ENCODE measurements at regions not wholly inside any gene's neighbourhood (a gene's known extent, or its start where the extent isn't known, plus 50 kb on each side); places are given as distances from the start of the nearest gene placed in this dataset.

DNA sequence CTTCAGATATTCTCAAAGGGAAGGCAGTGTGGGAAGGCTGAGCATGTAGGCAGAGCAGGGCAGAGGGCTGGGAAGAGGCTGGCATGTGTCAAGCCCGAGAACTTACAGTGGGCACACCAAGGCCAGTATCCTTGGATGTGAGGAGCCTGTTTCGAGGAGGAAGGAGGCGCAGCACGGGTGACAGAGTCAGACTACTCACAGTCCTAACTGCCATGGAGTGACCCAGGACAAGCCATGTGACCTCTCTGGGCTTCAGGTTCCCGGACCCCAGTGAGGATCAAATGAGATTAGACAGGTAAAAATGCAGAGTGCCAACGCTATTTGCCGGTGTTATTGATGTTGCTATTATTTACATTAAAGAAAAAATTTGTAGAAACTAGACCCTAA lies 65.3 kb downstream of the NSMCE3 start:
- TF ChIP-seq ZNF274 (IDR thresholded peaks at IDR 0.05; ENCODE audit: low read depth, low read length) (no peak), SUZ12 (IDR thresholded peaks at IDR 0.05; ENCODE audit: extremely low read depth, insufficient read depth, insufficient read length) (no peak), YY1 (IDR thresholded peaks at IDR 0.05; ENCODE audit: insufficient read depth, insufficient read length) (no peak)
